Endothelial cell of umbilical vein (primary cell): ENCODE measurements at regions not wholly inside any gene's neighbourhood (a gene's known extent, or its start where the extent isn't known, plus 50 kb on each side); places are given as distances from the start of the nearest gene placed in this dataset.

ENCODE experiments used
- BruUV-seq: library from RNA; stranded (reverse); fragments of 400-500 nt; replicated peaks from 2 replicates; lab custom pipeline; 2021; lab: Mats Ljungman, UMichigan
- CTCF ChIA-PET: fragments of 300-600, 350-600 bp; sonication (Branson Sonifier 250); formaldehyde crosslinking; loops from one replicate; lab custom pipeline; 2021; ENCODE audit warnings: antibody characterized with exemption, inconsistent platforms; lab: Charles Lee
- POLR2A ChIA-PET: fragments of 300-600, 350-600 bp; sonication (Branson Sonifier 250); formaldehyde crosslinking; loops from one replicate; lab custom pipeline; 2021; ENCODE audit warnings: antibody characterized with exemption, inconsistent platforms; lab: Charles Lee
- DNase-seq: peaks from one replicate; pipeline ENCODE4 v3.0.0-alpha.2; 2011; ENCODE audit warnings: low read depth, low spot score
- FAIRE-seq: peaks from 2 replicates; lab custom pipeline; 2011; peaks lifted over from hg19 to GRCh38; lab: Jason Lieb, UNC
- H2AFZ ChIP-seq: 2 replicates; pipeline ENCODE4 v1.6.0; 2012; ENCODE audit warnings: low read depth, low read length, control low read depth, inconsistent platforms
- H3K27ac ChIP-seq: 2 replicates; pipeline ENCODE4 v1.5.1; 2011; ENCODE audit warnings: low read depth, mild to moderate bottlenecking, control low read depth, low read length, moderate library complexity; ENCODE audit not compliant: insufficient read depth
- H3K27me3 ChIP-seq, 2 experiments: 2 replicates each; pipeline versions ENCODE4 v1.6.0 to v1.6.1; 2011; ENCODE audit warnings: low read length in 2 of 2, mixed read lengths in 1 of 2; ENCODE audit not compliant: control insufficient read depth in 2 of 2, insufficient read depth in 2 of 2
- H3K36me3 ChIP-seq, 2 experiments: 2 replicates in 1 of 2; 3 replicates in 1 of 2; pipeline ENCODE4 v1.5.1; 2011; ENCODE audit warnings: low read length in 2 of 2, mild to moderate bottlenecking in 1 of 2, moderate library complexity in 1 of 2; ENCODE audit not compliant: control insufficient read depth in 2 of 2, insufficient read depth in 2 of 2; ENCODE audit errors: extremely low read depth in 1 of 2
- H3K4me1 ChIP-seq: 3 replicates; pipeline ENCODE4 v1.5.1; 2011; ENCODE audit warnings: mild to moderate bottlenecking, low read length; ENCODE audit not compliant: control insufficient read depth, insufficient read depth; ENCODE audit errors: extremely low read depth
- H3K4me2 ChIP-seq: 2 replicates; pipeline ENCODE4 v1.6.1; 2011; ENCODE audit warnings: low read length, control low read depth, mixed read lengths; ENCODE audit not compliant: insufficient read depth
- H3K4me3 ChIP-seq, 3 experiments: fragments of 200-600 bp in 1 of 3; sonication (generic), shearing (Covaris generic) in 1 of 3; replicated peaks in 1 of 3; 2 replicates each; pipeline ENCODE4 v1.5.1; 2011 to 2016; ENCODE audit warnings: control low read depth in 3 of 3, low read length in 3 of 3, mild to moderate bottlenecking in 2 of 3, inconsistent platforms in 1 of 3, low read depth in 1 of 3, moderate library complexity in 1 of 3; ENCODE audit not compliant: insufficient read depth in 1 of 3
- H3K79me2 ChIP-seq: 2 replicates; pipeline ENCODE4 v1.6.0; 2012; ENCODE audit warnings: low read length, inconsistent platforms; ENCODE audit not compliant: control insufficient read depth, insufficient read depth
- H3K9ac ChIP-seq: replicated peaks from 2 replicates; pipeline ENCODE3; 2011; ENCODE audit warnings: low read length, control low read depth; ENCODE audit not compliant: insufficient read depth; ENCODE audit errors: extremely low read depth
- H3K9me1 ChIP-seq: replicated peaks from 3 replicates; pipeline ENCODE4 v1.6.0; 2011; ENCODE audit warnings: mild to moderate bottlenecking, low read length; ENCODE audit not compliant: control insufficient read depth, insufficient read depth; ENCODE audit errors: extremely low read depth
- H3K9me3 ChIP-seq: replicated peaks from 2 replicates; pipeline ENCODE4 v1.5.1; 2012; ENCODE audit warnings: low read length, inconsistent platforms; ENCODE audit not compliant: control insufficient read depth, insufficient read depth
- H4K20me1 ChIP-seq: replicated peaks from 2 replicates; pipeline ENCODE3; 2011; ENCODE audit warnings: mild to moderate bottlenecking, low read length; ENCODE audit not compliant: control insufficient read depth, insufficient read depth; ENCODE audit errors: extremely low read depth
- EZH2 ChIP-seq: IDR thresholded peaks from 2 replicates; pipeline ENCODE4 v1.6.1; 2012; ENCODE audit warnings: borderline replicate concordance, low read depth, mild to moderate bottlenecking, moderate library complexity, low read length, inconsistent platforms; ENCODE audit not compliant: severe bottlenecking
- FOS ChIP-seq: IDR thresholded peaks from 2 replicates; pipeline ENCODE4 v1.6.1; 2011; ENCODE audit warnings: mild to moderate bottlenecking, low read length, moderate library complexity, borderline replicate concordance; ENCODE audit not compliant: insufficient read depth
- GATA2 ChIP-seq: IDR thresholded peaks from 2 replicates; pipeline ENCODE4 v1.7.0; 2011; ENCODE audit warnings: low read depth, mild to moderate bottlenecking, moderate library complexity, mixed read lengths, low read length; ENCODE audit not compliant: insufficient read length, insufficient read depth
- JUN ChIP-seq: IDR thresholded peaks from 2 replicates; pipeline ENCODE4 v1.6.1; 2011; ENCODE audit warnings: borderline replicate concordance, low read depth; ENCODE audit not compliant: insufficient read length, insufficient read depth
- MYC ChIP-seq: IDR thresholded peaks from one replicate; pipeline ENCODE4 v1.6.1; 2011; ENCODE audit warnings: mild to moderate bottlenecking, low read depth, low read length
- POLR2A ChIP-seq: IDR thresholded peaks from 2 replicates; pipeline ENCODE4 v1.6.1; 2012; ENCODE audit warnings: low read depth, mild to moderate bottlenecking, control low read depth, low read length
- POLR2AphosphoS5 ChIP-seq: IDR thresholded peaks from 2 replicates; pipeline ENCODE4 v1.6.1; 2012; ENCODE audit warnings: low read depth, mild to moderate bottlenecking, control low read depth, low read length, moderate library complexity; ENCODE audit not compliant: insufficient read depth
- dilution Hi-C: fragments of 300-500 bp; cut with MboI; formaldehyde crosslinking; loops from one replicate; pipeline ENCODE4 v1.15.0; 2019; ENCODE audit warnings: low sequenced_read_pairs; ENCODE audit not compliant: extremely low pct_ligation_motif_present
- intact Hi-C: fragments of 100-400 bp; cut with micrococcal nuclease; formaldehyde crosslinking; loops from one replicate; pipeline ENCODE4 v1.10.0; 2022
- TF ChIP-seq, protein P1 (sequence below), 2 donors: IDR thresholded peaks; 1 replicate in 1 of 2; 2 replicates in 1 of 2; pipeline ENCODE4 v1.5.1; 2011; ENCODE audit warnings: low read length in 2 of 2, mild to moderate bottlenecking in 2 of 2, moderate library complexity in 2 of 2, control low read depth in 1 of 2, inconsistent platforms in 1 of 2, low read depth in 1 of 2; ENCODE audit not compliant: insufficient read depth in 1 of 2; ENCODE audit errors: extremely low read depth in 1 of 2
- TF ChIP-seq, protein P2 (sequence below): IDR thresholded peaks from 2 replicates; pipeline ENCODE4 v1.6.1; 2011; ENCODE audit not compliant: insufficient read depth, insufficient read length

DNA sequence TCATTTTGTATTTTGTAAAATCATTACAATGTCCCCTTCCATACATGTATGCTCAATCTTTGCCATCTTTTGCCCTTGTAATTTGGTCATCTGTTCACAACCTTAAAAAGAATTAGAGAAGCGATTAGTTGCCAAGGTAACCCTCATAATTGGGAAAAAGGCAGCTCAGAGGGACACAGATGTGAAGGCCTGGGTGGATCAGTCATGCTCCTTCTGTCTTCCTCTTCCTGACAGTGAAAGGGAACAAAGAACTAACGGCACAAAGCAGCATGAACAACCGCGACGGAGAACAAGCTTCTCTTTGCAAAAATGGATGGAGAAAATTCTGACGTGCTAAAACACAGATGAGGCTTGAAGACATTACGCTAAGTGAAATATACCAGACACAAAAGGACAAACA is 78.7 kb upstream of the COG2 start:
- Histone ChIP-seq H3K79me2 (no peaks in the 10 kb centered on the region), H3K27ac (no peak overlapping the region), H3K36me3 (no peaks in the 10 kb centered on the region), H2AFZ (no peak overlapping the region), H3K27me3 (no peaks in the 10 kb centered on the region), H3K4me3 (no peak overlapping the region), H3K9ac (no peak overlapping the region), H3K9me1 (no peaks in the 10 kb centered on the region), H3K4me1 (no peaks in the 10 kb centered on the region), H3K9me3 (no peaks in the 10 kb centered on the region), H4K20me1 (no peaks in the 10 kb centered on the region), H3K4me2 (no peak overlapping the region)
- dilution Hi-C loops (no loop called here), intact Hi-C loops (no loop called here)
- CTCF ChIA-PET, result no interaction called here
- no peak for FAIRE-seq
- DNase-seq, result no peak
- POLR2A ChIA-PET, result no interaction called here
- no TSS peak for BruUV-seq
- TF ChIP-seq, protein P1, sequence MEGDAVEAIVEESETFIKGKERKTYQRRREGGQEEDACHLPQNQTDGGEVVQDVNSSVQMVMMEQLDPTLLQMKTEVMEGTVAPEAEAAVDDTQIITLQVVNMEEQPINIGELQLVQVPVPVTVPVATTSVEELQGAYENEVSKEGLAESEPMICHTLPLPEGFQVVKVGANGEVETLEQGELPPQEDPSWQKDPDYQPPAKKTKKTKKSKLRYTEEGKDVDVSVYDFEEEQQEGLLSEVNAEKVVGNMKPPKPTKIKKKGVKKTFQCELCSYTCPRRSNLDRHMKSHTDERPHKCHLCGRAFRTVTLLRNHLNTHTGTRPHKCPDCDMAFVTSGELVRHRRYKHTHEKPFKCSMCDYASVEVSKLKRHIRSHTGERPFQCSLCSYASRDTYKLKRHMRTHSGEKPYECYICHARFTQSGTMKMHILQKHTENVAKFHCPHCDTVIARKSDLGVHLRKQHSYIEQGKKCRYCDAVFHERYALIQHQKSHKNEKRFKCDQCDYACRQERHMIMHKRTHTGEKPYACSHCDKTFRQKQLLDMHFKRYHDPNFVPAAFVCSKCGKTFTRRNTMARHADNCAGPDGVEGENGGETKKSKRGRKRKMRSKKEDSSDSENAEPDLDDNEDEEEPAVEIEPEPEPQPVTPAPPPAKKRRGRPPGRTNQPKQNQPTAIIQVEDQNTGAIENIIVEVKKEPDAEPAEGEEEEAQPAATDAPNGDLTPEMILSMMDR (IDR thresholded peaks at IDR 0.05; ENCODE audit: extremely low read depth in 1 of 2, insufficient read depth in 1 of 2, low read depth in 1 of 2, low read length in 2 of 2), result no peak
- TF ChIP-seq EZH2 (no peak), POLR2AphosphoS5 (no peak)
- TF ChIP-seq, protein P2, sequence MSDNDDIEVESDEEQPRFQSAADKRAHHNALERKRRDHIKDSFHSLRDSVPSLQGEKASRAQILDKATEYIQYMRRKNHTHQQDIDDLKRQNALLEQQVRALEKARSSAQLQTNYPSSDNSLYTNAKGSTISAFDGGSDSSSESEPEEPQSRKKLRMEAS, result no peak

DNA sequence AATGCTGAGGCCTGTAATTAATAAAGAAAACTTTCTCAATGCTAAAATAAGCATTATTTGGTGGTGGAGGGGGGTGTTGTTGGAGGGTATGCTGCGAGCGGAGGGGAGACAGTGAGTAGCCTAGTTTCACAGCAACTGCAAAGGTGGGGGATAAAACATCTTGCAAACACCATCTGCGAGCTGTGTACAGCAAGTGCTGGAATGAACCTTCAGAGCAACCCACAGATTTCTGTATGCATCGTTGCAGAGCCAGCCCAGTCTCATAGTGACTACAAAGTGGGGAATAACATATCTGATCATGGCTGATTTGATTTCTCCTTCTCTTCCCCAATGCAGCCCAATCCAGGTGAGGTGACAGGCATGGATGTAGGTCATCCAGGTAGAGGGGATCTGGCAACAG is 80.7 kb upstream of the COG2 start:
- CTCF ChIA-PET, result no interaction called here

More for the DNA sequence above, 80.7 kb upstream of the COG2 start:
- H3K4me1 ChIP-seq, result no peaks in the 10 kb centered on the region
- H4K20me1 ChIP-seq, result no peaks in the 10 kb centered on the region
- H3K27ac ChIP-seq, result no peak overlapping the region
- H3K4me3 ChIP-seq, result no peak overlapping the region
- H3K9ac ChIP-seq, result no peak overlapping the region
- no peaks in the 10 kb centered on the region for H3K79me2 ChIP-seq
- FAIRE-seq (no peak), DNase-seq (no peak)
- H3K4me2 ChIP-seq, result no peak overlapping the region
- H3K27me3 ChIP-seq, result no peaks in the 10 kb centered on the region
- POLR2A ChIA-PET, result no interaction called here
- no peaks in the 10 kb centered on the region for H3K36me3 ChIP-seq
- TF ChIP-seq JUN (no peak), EZH2 (no peak), GATA2 (no peak), FOS (no peak), MYC (no peak), POLR2A (no peak), POLR2AphosphoS5 (no peak)
- TF ChIP-seq, protein P2, result no peak
- TF ChIP-seq, protein P1 (IDR thresholded peaks at IDR 0.05; ENCODE audit: extremely low read depth in 1 of 2, insufficient read depth in 1 of 2, low read depth in 1 of 2, low read length in 2 of 2), result no peak
- H3K9me3 ChIP-seq, result no peaks in the 10 kb centered on the region
- no TSS peak for BruUV-seq
- intact Hi-C loops, result no loop called here
- H3K9me1 ChIP-seq, result no peaks in the 10 kb centered on the region
- dilution Hi-C loops, result no loop called here
- no peak overlapping the region for H2AFZ ChIP-seq
